IMR-90 (cell line): ENCODE measurements at regions not wholly inside any gene's neighbourhood (a gene's known extent, or its start where the extent isn't known, plus 50 kb on each side); places are given as distances from the start of the nearest gene placed in this dataset.

Source experiments
- ATAC-seq: fragments of 200-7000 bp; cut with Tn5 transposase; 2 replicates; pipeline ENCODE4 v1.9.1; 2020; ENCODE audit warnings: low read depth, mild to moderate bottlenecking, moderate library complexity
- BruUV-seq: library from RNA; stranded (reverse); fragments of 400-500 nt; replicated peaks from 2 replicates; lab custom pipeline; 2021; lab: Mats Ljungman, UMichigan
- CTCF ChIA-PET: fragments of 300-600 bp; formaldehyde crosslinking; extraction: SDS; loops from one replicate; lab custom pipeline; 2021; ENCODE audit warnings: antibody characterized with exemption; lab: Yijun Ruan, JAX
- POLR2A ChIA-PET: fragments of 300-600 bp; sonication (Branson Sonifier 250); formaldehyde crosslinking; loops from one replicate; lab custom pipeline; 2022; ENCODE audit warnings: antibody characterized with exemption; ENCODE audit not compliant: unreplicated experiment; lab: Charles Lee
- DNase-seq: peaks from one replicate; pipeline ENCODE4 v3.0.0; 2013
- H2AFZ ChIP-seq: replicated peaks from 2 replicates; pipeline ENCODE3; 2013; ENCODE audit warnings: low read length, mild to moderate bottlenecking; ENCODE audit not compliant: poor library complexity
- H2AK5ac ChIP-seq: 2 replicates; pipeline ENCODE4 v1.6.1; 2013; ENCODE audit warnings: low read depth, low read length, inconsistent platforms
- H2AK9ac ChIP-seq: replicated peaks from 2 replicates; pipeline ENCODE3; 2013; ENCODE audit warnings: mild to moderate bottlenecking, low read depth, low read length, moderate library complexity; ENCODE audit not compliant: poor library complexity
- H2BK120ac ChIP-seq: 2 replicates; pipeline ENCODE4 v1.6.1; 2013; ENCODE audit warnings: low read depth, low read length, inconsistent platforms
- H2BK15ac ChIP-seq: 3 replicates; pipeline ENCODE4 v1.6.1; 2013; ENCODE audit warnings: low read depth, low read length, inconsistent platforms
- H2BK20ac ChIP-seq: 2 replicates; pipeline ENCODE4 v1.6.1; 2013; ENCODE audit warnings: low read depth, mild to moderate bottlenecking, inconsistent platforms, low read length, moderate library complexity
- H2BK5ac ChIP-seq: 2 replicates; pipeline ENCODE4 v1.6.1; 2013; ENCODE audit warnings: mild to moderate bottlenecking, low read depth, low read length, inconsistent platforms; ENCODE audit not compliant: poor library complexity, severe bottlenecking
- H3K14ac ChIP-seq: replicated peaks from 2 replicates; pipeline ENCODE4 v1.6.1; 2013; ENCODE audit warnings: low read depth, low read length, inconsistent platforms
- H3K18ac ChIP-seq: 2 replicates; pipeline ENCODE4 v1.6.1; 2013; ENCODE audit warnings: low read depth, low read length, control low read depth
- H3K23ac ChIP-seq: 2 replicates; pipeline ENCODE4 v1.6.1; 2013; ENCODE audit warnings: low read depth, low read length, inconsistent platforms
- H3K27ac ChIP-seq: 2 replicates; pipeline ENCODE4 v1.5.1; 2013; ENCODE audit warnings: mild to moderate bottlenecking, control low read depth, low read length; ENCODE audit not compliant: insufficient read depth
- H3K27me3 ChIP-seq: 2 replicates; pipeline ENCODE4 v1.6.1; 2013; ENCODE audit warnings: low read length; ENCODE audit not compliant: control insufficient read depth, insufficient read depth
- H3K36me3 ChIP-seq: 2 replicates; pipeline ENCODE4 v1.6.1; 2013; ENCODE audit warnings: low read length, mixed read lengths; ENCODE audit not compliant: control insufficient read depth, insufficient read depth
- H3K4ac ChIP-seq: 2 replicates; pipeline ENCODE4 v1.6.1; 2013; ENCODE audit warnings: low read depth, low read length, inconsistent platforms
- H3K4me1 ChIP-seq: 2 replicates; pipeline ENCODE4 v1.6.1; 2013; ENCODE audit warnings: low read length, mixed read lengths; ENCODE audit not compliant: control insufficient read depth, insufficient read depth
- H3K4me2 ChIP-seq: 2 replicates; pipeline ENCODE4 v1.6.1; 2013; ENCODE audit warnings: low read depth, mild to moderate bottlenecking, control low read depth, low read length, moderate library complexity
- H3K4me3 ChIP-seq: 2 replicates; pipeline ENCODE4 v1.5.1; 2013; ENCODE audit warnings: low read depth, mild to moderate bottlenecking, control low read depth, low read length, moderate library complexity; ENCODE audit not compliant: insufficient read depth
- H3K56ac ChIP-seq: 2 replicates; pipeline ENCODE4 v1.6.1; 2013; ENCODE audit warnings: low read length, inconsistent platforms; ENCODE audit not compliant: insufficient read depth; ENCODE audit errors: extremely low read depth
- H3K79me1 ChIP-seq, 2 experiments: 2 replicates each; pipeline ENCODE4 v1.6.1; 2013; ENCODE audit warnings: low read length in 2 of 2, inconsistent platforms in 1 of 2, low read depth in 1 of 2
- H3K9ac ChIP-seq: 2 replicates; pipeline ENCODE4 v1.6.1; 2013; ENCODE audit warnings: low read depth, low read length, control low read depth
- H3K9me1 ChIP-seq: 2 replicates; pipeline ENCODE4 v1.6.1; 2013; ENCODE audit warnings: low read length, inconsistent platforms; ENCODE audit not compliant: insufficient read depth
- H3K9me3 ChIP-seq: 2 replicates; pipeline ENCODE4 v1.6.1; 2013; ENCODE audit warnings: low read length; ENCODE audit not compliant: control insufficient read depth, insufficient read depth
- H4K20me1 ChIP-seq: 2 replicates; pipeline ENCODE4 v1.6.1; 2013; ENCODE audit warnings: low read length, inconsistent platforms; ENCODE audit not compliant: insufficient read depth
- H4K5ac ChIP-seq: 2 replicates; pipeline ENCODE4 v1.6.1; 2013; ENCODE audit warnings: mild to moderate bottlenecking, low read depth, low read length, control low read depth
- H4K8ac ChIP-seq, 2 experiments: 2 replicates each; pipeline ENCODE4 v1.6.1; 2013; ENCODE audit warnings: low read depth in 2 of 2, low read length in 2 of 2, control low read depth in 1 of 2, inconsistent platforms in 1 of 2
- H4K91ac ChIP-seq: 2 replicates; pipeline ENCODE4 v1.6.1; 2013; ENCODE audit warnings: low read depth, low read length, inconsistent platforms; ENCODE audit not compliant: insufficient read depth
- CEBPB ChIP-seq: IDR thresholded peaks from 2 replicates; pipeline ENCODE4 v1.6.1; 2012; ENCODE audit warnings: low read depth, low read length, improper control_type of control experiment
- CHD1 ChIP-seq: IDR thresholded peaks from 2 replicates; pipeline ENCODE4 v1.6.1; 2012; ENCODE audit warnings: low read depth, low read length, improper control_type of control experiment
- FOS ChIP-seq: fragments of 150-350 bp; IDR thresholded peaks from 2 replicates; pipeline ENCODE4 v1.6.1; 2016; ENCODE audit warnings: low read depth, low read length
- MAFK ChIP-seq: IDR thresholded peaks from 2 replicates; pipeline ENCODE4 v1.6.1; 2012; ENCODE audit warnings: low read depth, low read length, improper control_type of control experiment
- MAZ ChIP-seq: IDR thresholded peaks from 2 replicates; pipeline ENCODE4 v1.6.1; 2012; ENCODE audit warnings: low read depth, mild to moderate bottlenecking, low read length, improper control_type of control experiment, moderate library complexity, borderline replicate concordance
- NFE2L2 ChIP-seq: fragments of 150-350 bp; IDR thresholded peaks from 2 replicates; pipeline ENCODE4 v1.6.1; 2016; ENCODE audit warnings: low read depth, mild to moderate bottlenecking, low read length
- POLR2A ChIP-seq: IDR thresholded peaks from 2 replicates; pipeline ENCODE4 v1.6.1; 2012; ENCODE audit warnings: mild to moderate bottlenecking, low read depth, low read length
- RAD21 ChIP-seq: IDR thresholded peaks from 2 replicates; pipeline ENCODE4 v1.6.1; 2012; ENCODE audit warnings: low read length, improper control_type of control experiment
- RCOR1 ChIP-seq: IDR thresholded peaks from 2 replicates; pipeline ENCODE4 v1.6.1; 2012; ENCODE audit warnings: mild to moderate bottlenecking, low read length, improper control_type of control experiment; ENCODE audit not compliant: insufficient replicate concordance
- RFX5 ChIP-seq: IDR thresholded peaks from 2 replicates; pipeline ENCODE4 v1.8.0; 2012; ENCODE audit warnings: low read depth, mild to moderate bottlenecking, low read length, moderate library complexity
- SMC3 ChIP-seq: fragments of 150-350 bp; IDR thresholded peaks from 2 replicates; pipeline ENCODE4 v1.6.1; 2016; ENCODE audit warnings: low read depth, mild to moderate bottlenecking, antibody characterized with exemption, low read length, moderate library complexity
- WGBS, 2 experiments: methylation state at CpG; one replicate each; pipeline versions ENCODE4 v1.1.5 to v1.1.7; 2013; ENCODE audit warnings: missing lambda C conversion rate in 2 of 2; ENCODE audit not compliant: insufficient read length in 1 of 2; ENCODE audit errors: extremely low coverage in 2 of 2; 5-methylcytosine and 5-hydroxymethylcytosine counted together
- dilution Hi-C: fragments of 300-500 bp; cut with HindIII; formaldehyde crosslinking; loops from one replicate; pipeline ENCODE4 v1.14.3; 2018; ENCODE audit warnings: low sequenced_read_pairs; ENCODE audit not compliant: unreplicated experiment
- in situ Hi-C: fragments of 300-500 bp; cut with MboI; formaldehyde crosslinking; loops from 3 replicates; pipeline ENCODE4 v1.14.3; 2019; ENCODE audit warnings: low sequenced_read_pairs, inconsistent platforms, mixed read lengths
- intact Hi-C: fragments of 100-400 bp; cut with micrococcal nuclease; formaldehyde crosslinking; loops from 2 replicates; pipeline ENCODE4 v1.10.0; 2022
- TF ChIP-seq, protein P1 (sequence below): fragments of 150-350 bp; IDR thresholded peaks from 2 replicates; pipeline ENCODE4 v1.6.1; 2016; ENCODE audit warnings: low read depth, mild to moderate bottlenecking, low read length, moderate library complexity, borderline replicate concordance
- TF ChIP-seq, protein P2 (sequence below): fragments of 150-350 bp; IDR thresholded peaks from 2 replicates; pipeline ENCODE4 v1.6.1; 2017; ENCODE audit warnings: mild to moderate bottlenecking, antibody characterized with exemption, low read length, low read depth
- TF ChIP-seq, protein P3 (sequence below): conservative IDR thresholded peaks from 2 replicates; pipeline ENCODE4 v1.5.1; 2012; ENCODE audit warnings: mild to moderate bottlenecking, low read depth, low read length, improper control_type of control experiment

- intact Hi-C loops = no loop called here
- Histone ChIP-seq H2BK120ac (no peak overlapping the region), H4K91ac (no peak overlapping the region), H4K8ac (no peak overlapping the region), H2AK9ac (no peak overlapping the region), H3K9me3 (no peaks in the 10 kb centered on the region), H2BK20ac (peak overlapping the region; percentile 56; the same call in 1 of the 2 replicates), H3K4me2 (no peak overlapping the region), H3K4ac (peak overlapping the region; percentile 40; the same call in 1 of the 2 replicates), H2BK15ac (no peak overlapping the region), H3K27ac (no peak overlapping the region), H3K56ac (no peak overlapping the region), H3K36me3 (no peaks in the 10 kb centered on the region), H3K18ac (no peak overlapping the region), H3K4me3 (no peak overlapping the region), H3K4me1 (peaks cover 3% of the 10 kb centered on the region; the same call in 1 of the 2 replicates), H2AFZ (no peak overlapping the region), H3K27me3 (no peaks in the 10 kb centered on the region; the same call in 1 of the 2 replicates), H3K9ac (no peak overlapping the region), H3K23ac (no peak overlapping the region), H3K14ac (no peak overlapping the region), H2BK5ac (no peak overlapping the region), H4K5ac (no peak overlapping the region), H3K79me1 (no peaks in the 10 kb centered on the region), H4K20me1 (no peaks in the 10 kb centered on the region), H2AK5ac (peak overlapping the region; percentile 11; the same call in 1 of the 2 replicates), H3K9me1 (no peaks in the 10 kb centered on the region)
- ChIA-PET CTCF (no interaction called here), POLR2A (no interaction called here)
- TF ChIP-seq NFE2L2 (no peak), RFX5 (no peak), RCOR1 (no peak), MAZ (no peak), MAFK (no peak), POLR2A (no peak), SMC3 (no peak), CEBPB (no peak), FOS (no peak), CHD1 (no peak), RAD21 (no peak)
- TF ChIP-seq, protein P1, sequence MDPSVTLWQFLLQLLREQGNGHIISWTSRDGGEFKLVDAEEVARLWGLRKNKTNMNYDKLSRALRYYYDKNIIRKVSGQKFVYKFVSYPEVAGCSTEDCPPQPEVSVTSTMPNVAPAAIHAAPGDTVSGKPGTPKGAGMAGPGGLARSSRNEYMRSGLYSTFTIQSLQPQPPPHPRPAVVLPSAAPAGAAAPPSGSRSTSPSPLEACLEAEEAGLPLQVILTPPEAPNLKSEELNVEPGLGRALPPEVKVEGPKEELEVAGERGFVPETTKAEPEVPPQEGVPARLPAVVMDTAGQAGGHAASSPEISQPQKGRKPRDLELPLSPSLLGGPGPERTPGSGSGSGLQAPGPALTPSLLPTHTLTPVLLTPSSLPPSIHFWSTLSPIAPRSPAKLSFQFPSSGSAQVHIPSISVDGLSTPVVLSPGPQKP = no peak
- TF ChIP-seq, protein P2, sequence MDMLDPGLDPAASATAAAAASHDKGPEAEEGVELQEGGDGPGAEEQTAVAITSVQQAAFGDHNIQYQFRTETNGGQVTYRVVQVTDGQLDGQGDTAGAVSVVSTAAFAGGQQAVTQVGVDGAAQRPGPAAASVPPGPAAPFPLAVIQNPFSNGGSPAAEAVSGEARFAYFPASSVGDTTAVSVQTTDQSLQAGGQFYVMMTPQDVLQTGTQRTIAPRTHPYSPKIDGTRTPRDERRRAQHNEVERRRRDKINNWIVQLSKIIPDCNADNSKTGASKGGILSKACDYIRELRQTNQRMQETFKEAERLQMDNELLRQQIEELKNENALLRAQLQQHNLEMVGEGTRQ = no peak
- TF ChIP-seq, protein P3, sequence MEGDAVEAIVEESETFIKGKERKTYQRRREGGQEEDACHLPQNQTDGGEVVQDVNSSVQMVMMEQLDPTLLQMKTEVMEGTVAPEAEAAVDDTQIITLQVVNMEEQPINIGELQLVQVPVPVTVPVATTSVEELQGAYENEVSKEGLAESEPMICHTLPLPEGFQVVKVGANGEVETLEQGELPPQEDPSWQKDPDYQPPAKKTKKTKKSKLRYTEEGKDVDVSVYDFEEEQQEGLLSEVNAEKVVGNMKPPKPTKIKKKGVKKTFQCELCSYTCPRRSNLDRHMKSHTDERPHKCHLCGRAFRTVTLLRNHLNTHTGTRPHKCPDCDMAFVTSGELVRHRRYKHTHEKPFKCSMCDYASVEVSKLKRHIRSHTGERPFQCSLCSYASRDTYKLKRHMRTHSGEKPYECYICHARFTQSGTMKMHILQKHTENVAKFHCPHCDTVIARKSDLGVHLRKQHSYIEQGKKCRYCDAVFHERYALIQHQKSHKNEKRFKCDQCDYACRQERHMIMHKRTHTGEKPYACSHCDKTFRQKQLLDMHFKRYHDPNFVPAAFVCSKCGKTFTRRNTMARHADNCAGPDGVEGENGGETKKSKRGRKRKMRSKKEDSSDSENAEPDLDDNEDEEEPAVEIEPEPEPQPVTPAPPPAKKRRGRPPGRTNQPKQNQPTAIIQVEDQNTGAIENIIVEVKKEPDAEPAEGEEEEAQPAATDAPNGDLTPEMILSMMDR = no peak
- BruUV-seq = no TSS peak
- WGBS, 2 experiments = no CpG with 5 or more reads among the region's 4 CpGs
- in situ Hi-C loops = no loop called here
- dilution Hi-C loops = no loop called here
- DNase-seq = no peak
- no peak for ATAC-seq
Measured at GRCh38 chr9:78668148-78668832, 371.4 kb downstream of the PSAT1 start.
